AG08396 (cell line): ENCODE measurements at regions not wholly inside any gene's neighbourhood (a gene's known extent, or its start where the extent isn't known, plus 50 kb on each side); places are given as distances from the start of the nearest gene placed in this dataset.
"Not testable (repeated sequence)": the region's sequence is repeated elsewhere in the genome, so short reads cannot be mapped to it uniquely, and the experiment has no call there.

Experiments used
- DNase-seq: peaks from one replicate; pipeline ENCODE4 v3.0.0; 2012; ENCODE audit warnings: low spot score, mixed read lengths

DNA sequence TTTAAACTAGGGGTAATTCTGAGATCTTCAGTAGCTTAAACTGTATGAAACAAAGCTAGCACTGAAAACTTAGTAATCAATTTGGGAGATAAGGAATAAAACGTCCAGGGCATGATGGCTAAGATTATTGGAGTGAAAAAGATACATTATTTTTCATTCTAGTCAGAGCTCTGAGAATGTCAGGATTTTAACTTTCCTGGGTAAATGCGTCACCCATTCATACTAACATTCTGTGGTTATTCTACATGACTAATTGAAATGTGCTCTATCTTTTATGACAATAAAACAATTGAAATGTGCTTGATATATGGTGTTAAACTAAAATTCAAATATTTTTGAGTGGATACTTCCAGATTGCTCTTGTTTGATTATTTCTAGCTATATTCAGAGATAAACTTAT, 626.0 kb downstream of the EDEM1 start:
- DNase-seq = no peak

GRCh38 chr3:5822843-5823242, 635.3 kb downstream of the EDEM1 start:
- no peak for DNase-seq

DNA sequence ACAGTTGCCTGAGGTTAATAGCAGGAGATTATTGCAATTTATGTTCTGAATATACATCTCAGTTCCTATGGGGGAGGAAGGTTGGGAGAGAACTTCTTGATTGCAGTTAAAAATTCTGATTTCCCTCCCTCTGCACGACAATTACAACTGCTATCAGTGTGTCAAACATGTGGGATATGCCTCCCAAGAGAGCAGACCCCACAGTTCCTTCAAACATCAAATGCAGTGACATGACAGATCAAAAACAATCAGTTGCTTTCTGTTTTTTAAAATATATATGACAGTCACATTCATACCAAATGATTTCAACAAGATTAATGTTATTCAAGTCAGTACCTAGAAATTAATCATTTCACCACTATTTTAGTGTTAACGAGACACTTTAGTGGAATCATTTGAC, 639.0 kb downstream of the EDEM1 start:
- DNase-seq = no peak

GRCh38 chr3:5828251-5828650, 640.7 kb downstream of the EDEM1 start:
- DNase-seq = no peak

- no peak for DNase-seq
These were observed 652.5 kb downstream of the EDEM1 start for GRCh38 chr3:5840056-5840455.

DNA sequence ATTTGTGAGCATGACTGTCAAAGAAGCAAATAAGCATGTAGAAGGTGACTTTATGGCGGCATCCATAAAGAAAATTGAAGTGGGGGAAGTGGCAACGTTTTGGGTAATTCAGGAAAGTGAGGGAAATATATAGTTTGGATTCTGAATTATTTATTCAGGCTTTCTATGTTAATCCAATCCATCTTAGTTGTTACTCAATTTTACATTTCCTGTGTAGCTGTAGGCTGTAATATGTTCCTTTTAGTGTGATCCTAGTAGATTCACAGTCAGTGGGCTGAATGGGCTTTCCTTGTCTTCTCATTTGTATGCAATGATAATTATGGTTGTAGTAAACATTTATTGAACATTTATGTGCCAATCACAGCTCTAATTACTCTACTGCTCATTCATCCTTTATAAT, 654.1 kb downstream of the EDEM1 start:
- DNase-seq = no peak

GRCh38 chr3:5846261-5846660, 658.8 kb downstream of the EDEM1 start:
- DNase-seq = no peak

DNA sequence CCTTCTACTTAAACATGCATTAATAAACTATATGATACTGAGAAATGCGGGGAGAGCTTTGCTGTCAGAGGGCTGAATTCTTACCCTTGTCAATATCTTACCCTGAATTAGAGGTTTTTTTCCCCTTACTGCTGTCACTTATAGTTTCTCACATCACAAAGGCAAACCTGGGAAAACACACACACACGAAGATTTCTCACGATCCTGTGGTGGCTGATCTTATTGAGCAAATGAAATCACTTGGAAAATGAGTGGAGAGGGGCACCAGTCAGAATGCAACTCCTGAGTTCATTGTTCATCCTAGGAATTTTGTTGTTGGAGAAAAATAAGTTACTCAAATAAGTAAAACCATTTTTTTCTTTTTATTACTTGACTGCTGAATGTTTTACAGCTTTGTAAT, 673.6 kb downstream of the EDEM1 start:
- DNase-seq = no peak

DNA sequence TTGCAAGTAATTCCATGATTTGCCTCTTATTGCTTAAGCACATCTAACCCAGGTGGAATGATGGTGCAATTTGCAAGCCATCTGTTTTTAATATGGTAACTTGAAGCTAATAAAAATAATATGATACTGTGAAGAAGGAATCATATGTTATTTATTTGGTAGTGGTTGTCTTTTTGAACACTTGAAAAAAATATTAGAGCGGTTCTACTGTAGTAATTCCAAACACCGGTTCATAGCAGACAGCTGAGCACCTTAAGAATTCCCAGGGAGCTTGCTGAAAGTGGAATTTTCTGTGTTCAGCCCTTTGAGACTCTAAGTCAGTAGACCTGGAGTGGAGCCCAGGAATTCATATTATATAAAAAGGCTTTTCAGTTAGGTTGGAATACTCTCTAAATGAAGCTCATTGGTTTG, 687.4 kb downstream of the EDEM1 start:
- no peak for DNase-seq

- no peak for DNase-seq
These were observed 701.3 kb downstream of the EDEM1 start for GRCh38 chr3:5888851-5889250.

- no peak for DNase-seq
These were observed 701.9 kb downstream of the EDEM1 start for GRCh38 chr3:5889374-5889773.

- no peak for DNase-seq
These were observed 704.2 kb downstream of the EDEM1 start for GRCh38 chr3:5891711-5892110.

DNA sequence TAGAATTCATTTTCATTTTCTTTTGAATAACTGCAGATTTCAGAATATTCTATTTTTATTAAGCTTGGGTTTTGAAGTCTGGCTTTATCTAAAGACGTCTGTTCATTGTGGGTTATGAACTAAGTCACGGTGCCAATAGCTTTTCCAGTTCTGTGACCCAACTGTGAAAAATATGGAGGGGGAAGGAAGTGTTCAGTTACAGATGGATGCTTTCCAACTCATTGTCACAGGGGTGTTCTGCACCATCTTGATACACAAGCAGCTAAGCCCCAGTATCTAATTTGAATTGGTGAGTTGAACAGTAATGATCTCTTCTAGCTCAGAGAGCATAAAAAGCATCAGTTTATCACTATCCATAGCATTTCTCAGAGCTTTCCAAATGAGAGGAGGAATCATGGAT, 710.6 kb downstream of the EDEM1 start:
- DNase-seq = no peak

DNA sequence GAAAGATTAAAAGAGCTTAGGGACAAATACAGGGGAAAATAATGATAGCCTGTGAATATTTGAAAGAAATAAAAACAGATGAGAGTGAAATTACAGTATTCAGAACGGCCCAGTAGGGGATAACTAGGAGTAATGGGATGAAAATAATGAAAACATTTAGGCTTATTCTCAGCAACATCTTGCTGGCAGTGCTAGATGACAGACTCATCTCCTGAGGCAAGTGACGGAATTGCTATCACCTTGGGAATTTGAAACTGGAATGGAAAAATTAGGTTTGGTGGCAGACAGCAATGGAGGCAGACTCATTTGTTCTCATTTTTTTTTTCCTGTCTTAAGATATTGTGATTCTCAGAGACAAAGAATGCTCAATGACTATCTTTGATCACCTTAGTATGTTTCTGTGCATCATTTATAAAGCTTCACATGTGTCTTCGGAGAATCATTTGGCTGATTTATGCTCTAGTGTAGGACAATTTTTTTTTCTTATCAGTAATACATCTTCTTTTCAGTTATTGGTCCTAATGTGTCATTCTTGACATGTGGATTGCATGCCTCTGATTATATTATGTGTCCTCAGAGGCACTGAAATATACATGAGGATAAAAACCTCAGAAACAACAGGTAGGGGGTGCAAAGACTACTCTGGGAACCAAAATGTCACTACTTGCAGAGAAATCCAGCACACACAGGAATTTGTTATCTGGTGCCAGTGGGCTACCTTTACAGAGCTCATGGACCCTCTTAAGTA, 711.7 kb downstream of the EDEM1 start:
- DNase-seq = no peak

GRCh38 chr3:5917932-5918331, 730.4 kb downstream of the EDEM1 start:
- no peak for DNase-seq

GRCh38 chr3:5918626-5919025, 731.1 kb downstream of the EDEM1 start:
- DNase-seq = no peak

DNA sequence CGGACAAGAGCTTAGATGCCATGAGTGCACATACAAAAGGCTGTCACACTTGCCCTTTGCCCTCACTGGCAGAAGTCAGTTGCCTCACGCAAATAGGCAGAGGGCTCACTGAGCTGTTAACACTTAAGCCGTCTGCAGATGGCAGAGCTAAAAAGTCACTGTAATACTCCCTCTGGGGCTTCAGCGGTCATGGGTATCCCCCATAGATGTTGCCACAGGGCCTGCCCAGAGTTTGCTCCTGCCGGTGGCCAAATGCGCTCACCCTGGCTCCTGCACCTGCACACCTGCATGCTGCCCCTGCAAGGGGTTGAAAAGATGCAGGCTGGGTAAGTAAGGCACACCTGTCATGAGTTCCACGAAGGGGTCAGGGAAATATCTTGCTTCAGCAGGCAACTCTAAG, 741.5 kb downstream of the EDEM1 start:
- DNase-seq = no peak

DNA sequence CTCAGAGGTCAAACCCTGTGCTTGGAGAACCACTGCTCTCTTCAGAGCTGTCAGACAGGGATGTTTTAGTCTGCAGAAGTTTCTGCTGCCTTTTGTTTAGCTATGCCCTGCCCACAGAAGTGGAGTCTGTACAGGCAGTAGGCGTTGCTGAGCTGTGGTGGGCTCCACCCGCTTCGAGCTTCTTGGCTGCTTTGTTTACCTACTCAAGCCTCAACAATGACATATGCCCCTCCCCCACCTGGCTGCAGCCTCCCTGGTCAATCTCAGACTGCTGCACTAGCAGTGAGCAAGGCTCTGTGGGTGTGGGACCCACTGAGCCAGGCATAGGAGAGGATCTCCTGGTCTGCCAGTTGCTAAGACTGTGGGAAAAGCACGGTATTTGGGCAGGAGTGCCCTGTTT, 756.6 kb downstream of the EDEM1 start:
- not testable (repeated sequence) for DNase-seq

GRCh38 chr3:5948084-5948483, 760.6 kb downstream of the EDEM1 start:
- no peak for DNase-seq

DNA sequence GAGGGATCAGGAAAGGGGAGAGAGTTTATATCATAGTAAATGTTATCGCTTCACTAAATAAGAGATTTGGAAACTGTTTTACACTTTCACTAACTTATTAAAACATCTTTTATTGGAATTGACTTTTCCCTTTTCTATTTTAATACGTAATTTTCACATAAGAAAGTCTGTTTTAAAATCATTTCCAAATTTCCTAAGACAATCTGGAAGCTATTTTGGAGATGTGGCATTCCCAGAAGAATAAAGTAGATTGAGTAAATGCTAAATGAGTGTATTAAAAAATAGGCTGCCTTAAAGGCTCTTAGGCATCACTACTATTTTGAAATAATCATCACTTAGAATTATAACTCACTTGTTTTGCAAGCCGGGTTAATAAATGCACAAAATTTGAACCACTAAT, 763.5 kb downstream of the EDEM1 start:
- DNase-seq = no peak

- DNase-seq = no peak
These were observed 785.1 kb downstream of the EDEM1 start for GRCh38 chr3:5972586-5972985.

DNA sequence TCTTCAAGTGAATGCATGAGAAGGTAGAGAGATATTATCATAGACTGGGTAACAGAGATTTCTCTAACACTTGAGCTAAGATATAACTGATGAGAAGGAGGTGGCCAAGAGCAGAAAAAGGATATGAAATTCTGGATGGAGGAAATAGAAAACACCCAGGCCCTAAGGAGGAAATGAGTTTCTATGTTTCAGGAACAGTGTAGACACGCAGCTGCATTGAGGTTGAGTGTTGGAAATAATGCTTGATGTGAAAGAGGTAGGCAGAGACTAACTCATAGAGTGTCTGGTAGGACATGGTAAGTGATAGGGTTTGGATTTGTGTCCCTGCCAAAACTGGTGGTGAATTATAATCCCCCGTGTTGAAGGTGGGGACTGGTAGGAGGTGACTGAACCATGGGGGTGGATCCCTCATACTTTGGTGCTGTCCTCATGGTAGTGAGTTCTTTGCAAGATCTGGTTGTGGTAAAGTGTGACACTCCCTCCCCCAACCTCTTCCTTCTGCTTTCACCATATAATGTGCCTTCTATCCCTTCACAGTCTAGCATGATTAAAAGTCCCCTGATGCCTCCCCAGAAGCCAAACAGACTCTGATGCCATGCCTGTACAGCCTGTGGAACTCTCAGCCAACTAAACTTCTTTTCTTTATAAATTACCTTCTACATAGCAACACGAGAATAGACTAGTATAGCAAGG, 787.3 kb downstream of the EDEM1 start:
- DNase-seq = no peak

DNA sequence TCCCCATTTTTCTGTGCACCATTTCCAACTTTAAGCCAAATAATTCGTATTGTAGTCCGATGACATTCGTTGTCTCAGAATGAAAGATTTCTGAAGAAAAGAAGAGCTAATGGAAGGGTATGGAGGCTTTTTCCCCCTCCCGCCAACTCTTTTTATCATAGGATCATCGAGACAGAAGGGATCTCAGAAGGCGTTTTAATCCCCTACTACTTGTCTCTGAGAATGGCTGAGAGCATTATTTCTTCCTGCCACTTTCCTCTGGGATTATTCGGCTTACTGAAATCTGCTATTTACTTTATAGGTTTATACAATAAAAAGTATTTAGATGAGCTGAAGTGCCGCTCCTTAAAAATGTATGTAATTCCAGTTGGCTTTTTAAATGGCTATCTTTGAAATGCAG, 789.8 kb downstream of the EDEM1 start:
- no peak for DNase-seq

DNA sequence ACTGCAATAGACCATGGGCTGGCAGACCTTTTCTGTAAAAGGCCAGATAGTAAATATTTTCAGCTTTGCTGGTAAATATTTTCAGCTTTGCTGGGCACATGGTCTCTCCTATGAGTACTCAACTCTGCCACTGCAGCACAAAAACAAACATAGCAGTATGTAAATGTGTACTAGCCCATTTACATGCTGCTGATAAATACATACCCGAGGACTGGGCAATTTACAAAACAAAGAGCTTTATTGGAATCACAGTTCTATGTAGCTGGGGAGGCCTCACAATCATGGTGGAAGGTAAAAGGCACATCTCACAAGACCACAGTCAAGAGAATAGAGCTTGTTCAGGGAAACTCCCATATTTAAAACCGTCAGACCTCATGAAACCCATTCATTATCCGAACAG, 793.0 kb downstream of the EDEM1 start:
- no peak for DNase-seq
